ENCODE measurements at regions not wholly inside any gene's neighbourhood (a gene's known extent, or its start where the extent isn't known, plus 50 kb on each side); places are given as distances from the start of the nearest gene placed in this dataset.

- TF ChIP-seq CTCF (IDR thresholded peaks at IDR 0.05) (no peak), POLR2A (IDR thresholded peaks at IDR 0.05) (no peak)
These were observed 362.9 kb upstream of the POU3F2 start for GRCh38 chr6:98471444-98471843.

Measured in sigmoid colon (tissue), 3 donors.